ENCODE measurements at regions not wholly inside any gene's neighbourhood (a gene's known extent, or its start where the extent isn't known, plus 50 kb on each side); places are given as distances from the start of the nearest gene placed in this dataset.

- Histone ChIP-seq H3K27me3 (ENCODE audit: insufficient read depth, poor library complexity, severe bottlenecking) (no peaks in the 10 kb centered on the region), H3K27ac (replicated peaks) (no peak overlapping the region), H3K4me3 (replicated peaks; ENCODE audit: insufficient read depth, low read length) (no peak overlapping the region)
- no peak for DNase-seq (ENCODE audit: low read depth in 1 of 2, low spot score in 1 of 2)
- TF ChIP-seq GABPA (IDR thresholded peaks at IDR 0.05; ENCODE audit: low read depth), result no peak
- no peak for TF ChIP-seq REST (IDR thresholded peaks at IDR 0.05; ENCODE audit: insufficient replicate concordance, low read depth)
- TF ChIP-seq SPI1 (IDR thresholded peaks at IDR 0.05; ENCODE audit: borderline replicate concordance, low read depth), result no peak
These were observed 1582.7 kb downstream of the STIM2 start for GRCh38 chr4:28443371-28443770.

GRCh38 chr4:28443801-28444412 lies 1583.3 kb downstream of the STIM2 start:
- TF ChIP-seq CTCF (IDR thresholded peaks at IDR 0.05; ENCODE audit: insufficient read depth, low read length) (no peak), GABPA (IDR thresholded peaks at IDR 0.05; ENCODE audit: low read depth) (no peak), REST (IDR thresholded peaks at IDR 0.05; ENCODE audit: insufficient replicate concordance, low read depth) (no peak), SPI1 (IDR thresholded peaks at IDR 0.05; ENCODE audit: borderline replicate concordance, low read depth) (no peak), POLR2AphosphoS5 (IDR thresholded peaks at IDR 0.05; ENCODE audit: low read depth) (no peak)
- DNase-seq (ENCODE audit: low read depth in 1 of 2, low spot score in 1 of 2), result no peak
- Histone ChIP-seq H3K27ac (replicated peaks) (no peak overlapping the region), H3K4me3 (replicated peaks; ENCODE audit: insufficient read depth, low read length) (no peak overlapping the region), H3K27me3 (ENCODE audit: insufficient read depth, poor library complexity, severe bottlenecking) (no peaks in the 10 kb centered on the region)

GRCh38 chr4:28444886-28445496 lies 1584.3 kb downstream of the STIM2 start:
- Histone ChIP-seq H3K4me3 (replicated peaks; ENCODE audit: insufficient read depth, low read length) (no peak overlapping the region), H3K27ac (replicated peaks) (no peak overlapping the region), H3K27me3 (ENCODE audit: insufficient read depth, poor library complexity, severe bottlenecking) (no peaks in the 10 kb centered on the region)
- TF ChIP-seq POLR2AphosphoS5 (IDR thresholded peaks at IDR 0.05; ENCODE audit: low read depth) (no peak), REST (IDR thresholded peaks at IDR 0.05; ENCODE audit: insufficient replicate concordance, low read depth) (no peak), CTCF (IDR thresholded peaks at IDR 0.05; ENCODE audit: insufficient read depth, low read length) (no peak), SPI1 (IDR thresholded peaks at IDR 0.05; ENCODE audit: borderline replicate concordance, low read depth) (no peak)
- no peak for DNase-seq (ENCODE audit: low read depth in 1 of 2, low spot score in 1 of 2)

Measured in HL-60 (cell line).